OCI-LY7 (cell line): ENCODE measurements at regions not wholly inside any gene's neighbourhood (a gene's known extent, or its start where the extent isn't known, plus 50 kb on each side); places are given as distances from the start of the nearest gene placed in this dataset.

Experiments
- BruUV-seq: library from RNA; stranded (reverse); fragments of 400-500 nt; replicated peaks from 2 replicates; lab custom pipeline; 2021; lab: Mats Ljungman, UMichigan
- CTCF ChIA-PET: fragments of 300-600 bp; sonication (Branson Sonifier 250); formaldehyde crosslinking; loops from one replicate; lab custom pipeline; 2022; ENCODE audit warnings: antibody characterized with exemption; ENCODE audit not compliant: unreplicated experiment; lab: Charles Lee
- POLR2A ChIA-PET: fragments of 300-600 bp; sonication (Branson Sonifier 250); formaldehyde crosslinking; loops from one replicate; lab custom pipeline; 2022; ENCODE audit warnings: antibody characterized with exemption; lab: Charles Lee
- DNase-seq: peaks from one replicate; pipeline ENCODE4 v3.0.0-alpha.2; 2015; ENCODE audit warnings: low spot score
- H2AFZ ChIP-seq: fragments of 200-600 bp; sonication (generic), shearing (Covaris generic); 2 replicates; pipeline ENCODE4 v1.6.1; 2014; ENCODE audit warnings: mild to moderate bottlenecking, antibody characterized with exemption, low read length, moderate library complexity
- H3K27ac ChIP-seq: fragments of 200-600 bp; sonication (generic); 2 replicates; pipeline ENCODE4 v1.5.1; 2014; ENCODE audit warnings: mixed run types, low read depth, mild to moderate bottlenecking, moderate library complexity, low read length, inconsistent platforms; ENCODE audit not compliant: poor library complexity, severe bottlenecking
- H3K36me3 ChIP-seq: fragments of 200-600 bp; sonication (generic); 2 replicates; pipeline ENCODE4 v1.6.1; 2014; ENCODE audit warnings: mild to moderate bottlenecking, antibody characterized with exemption, low read length, moderate library complexity, mixed read lengths; ENCODE audit not compliant: insufficient read depth
- H3K4me1 ChIP-seq: fragments of 200-600 bp; sonication (generic); 2 replicates; pipeline ENCODE4 v1.5.1; 2014; ENCODE audit warnings: mild to moderate bottlenecking, low read length; ENCODE audit not compliant: insufficient read depth, poor library complexity, severe bottlenecking
- H3K4me2 ChIP-seq: fragments of 200-600 bp; sonication (generic); 2 replicates; pipeline ENCODE4 v1.6.1; 2014; ENCODE audit warnings: mild to moderate bottlenecking, low read length
- H3K4me3 ChIP-seq: fragments of 200-600 bp; sonication (generic); 2 replicates; pipeline ENCODE4 v1.5.1; 2014; ENCODE audit warnings: mild to moderate bottlenecking, low read depth, low read length; ENCODE audit not compliant: poor library complexity, severe bottlenecking
- H3K79me2 ChIP-seq: fragments of 200-600 bp; sonication (generic); 2 replicates; pipeline ENCODE4 v1.6.1; 2016; ENCODE audit warnings: low read depth, mild to moderate bottlenecking, low read length, moderate library complexity, mixed read lengths; ENCODE audit not compliant: insufficient read depth
- H3K9me2 ChIP-seq: fragments of 200-600 bp; sonication (generic); 2 replicates; pipeline ENCODE4 v1.6.1; 2016; ENCODE audit warnings: mild to moderate bottlenecking, low read length, mixed read lengths; ENCODE audit not compliant: insufficient read depth
- H3K9me3 ChIP-seq: fragments of 200-600 bp; sonication (generic); 2 replicates; pipeline ENCODE4 v1.6.1; 2014; ENCODE audit warnings: mild to moderate bottlenecking, mixed run types, low read length, mixed read lengths
- H4K20me1 ChIP-seq: fragments of 200-600 bp; sonication (generic); 2 replicates; pipeline ENCODE4 v1.6.1; 2014; ENCODE audit warnings: mild to moderate bottlenecking, antibody characterized with exemption, low read length, moderate library complexity, mixed read lengths; ENCODE audit not compliant: insufficient read depth
- CTCF ChIP-seq: fragments of 200-600 bp; sonication (generic); conservative IDR thresholded peaks from 2 replicates; pipeline ENCODE4 v1.5.1; 2014; ENCODE audit warnings: mild to moderate bottlenecking, antibody characterized with exemption, low read length, moderate library complexity, mixed read lengths
- EZH2phosphoT487 ChIP-seq: fragments of 200-600 bp; sonication (generic); IDR thresholded peaks from 2 replicates; pipeline ENCODE4 v1.6.1; 2018; ENCODE audit warnings: low read depth, borderline replicate concordance, mild to moderate bottlenecking, mixed run types, antibody characterized with exemption, low read length, moderate library complexity, mixed read lengths
- intact Hi-C: fragments of 100-400 bp; cut with micrococcal nuclease; formaldehyde crosslinking; loops from one replicate; pipeline ENCODE4 v1.10.0; 2022; ENCODE audit not compliant: unreplicated experiment

- ChIA-PET CTCF (no interaction called here), POLR2A (no interaction called here)
- Histone ChIP-seq H3K36me3 (no peaks in the 10 kb centered on the region), H3K4me3 (no peak overlapping the region), H3K9me3 (no peaks in the 10 kb centered on the region), H3K4me1 (no peaks in the 10 kb centered on the region), H3K79me2 (no peaks in the 10 kb centered on the region), H2AFZ (no peak overlapping the region), H3K27ac (no peak overlapping the region), H3K4me2 (no peak overlapping the region), H4K20me1 (no peaks in the 10 kb centered on the region), H3K9me2 (no peaks in the 10 kb centered on the region)
- TF ChIP-seq EZH2phosphoT487 (no peak), CTCF (no peak)
- no peak for DNase-seq
- intact Hi-C loops, result no loop called here
- no TSS peak for BruUV-seq
Observed at GRCh38 chr3:45277636-45278035, 51.5 kb upstream of the TMEM158 start.

- Histone ChIP-seq H3K4me3 (no peak overlapping the region), H3K9me2 (no peaks in the 10 kb centered on the region), H3K36me3 (no peaks in the 10 kb centered on the region), H2AFZ (no peak overlapping the region), H4K20me1 (no peaks in the 10 kb centered on the region), H3K9me3 (no peaks in the 10 kb centered on the region), H3K4me1 (no peaks in the 10 kb centered on the region), H3K4me2 (no peak overlapping the region), H3K27ac (no peak overlapping the region), H3K79me2 (no peaks in the 10 kb centered on the region)
- BruUV-seq, result no TSS peak
- TF ChIP-seq CTCF, result no peak
- no peak for TF ChIP-seq EZH2phosphoT487
- ChIA-PET POLR2A (no interaction called here), CTCF (no interaction called here)
- DNase-seq, result no peak
- intact Hi-C loops, result no loop called here
Observed at GRCh38 chr3:45280232-45280631, 54.1 kb upstream of the TMEM158 start.

- H3K4me2 ChIP-seq, result no peak overlapping the region
- TF ChIP-seq CTCF (no peak), EZH2phosphoT487 (no peak)
- no peaks in the 10 kb centered on the region for H4K20me1 ChIP-seq
- no peak overlapping the region for H3K27ac ChIP-seq
- H3K4me1 ChIP-seq, result no peaks in the 10 kb centered on the region
- no peaks in the 10 kb centered on the region for H3K9me3 ChIP-seq
- H3K79me2 ChIP-seq, result no peaks in the 10 kb centered on the region
- H3K9me2 ChIP-seq, result no peaks in the 10 kb centered on the region
- POLR2A ChIA-PET, result interaction anchor here (0.7 kb wide), 1 partner anchor 684 kb away, joined by 3 read pairs; no protein-coding TSS in a partner anchor
- no peak overlapping the region for H3K4me3 ChIP-seq
- DNase-seq, result no peak
- no TSS peak for BruUV-seq
- no peak overlapping the region for H2AFZ ChIP-seq
- H3K36me3 ChIP-seq, result no peaks in the 10 kb centered on the region
- CTCF ChIA-PET, result no interaction called here
- intact Hi-C loops, result no loop called here
Observed at GRCh38 chr3:45280971-45281370, 54.9 kb upstream of the TMEM158 start.
